Activated CD4-positive, alpha-beta memory T cell treated with anti-CD3 and anti-CD28 coated beads, Interleukin-2, amount 10 ng/mL, durations not matched to agents 7 days and 5 days (primary cell): ENCODE measurements at regions not wholly inside any gene's neighbourhood (a gene's known extent, or its start where the extent isn't known, plus 50 kb on each side); places are given as distances from the start of the nearest gene placed in this dataset.

ENCODE experiments used
- CTCF ChIA-PET: fragments of 350-600 bp; sonication (Branson Sonifier 250); formaldehyde crosslinking; loops from one replicate; lab custom pipeline; 2021; ENCODE audit warnings: antibody characterized with exemption, inconsistent platforms; lab: Charles Lee
- POLR2A ChIA-PET: fragments of 350-600 bp; sonication (Branson Sonifier 250); formaldehyde crosslinking; loops from one replicate; lab custom pipeline; 2021; ENCODE audit warnings: antibody characterized with exemption; lab: Charles Lee
- DNase-seq: peaks from one replicate; pipeline ENCODE4 v3.0.0-alpha.2; 2020
- H3K27ac Mint-ChIP-seq: one replicate; pipeline ENCODE4 v1.8.0; 2021; ENCODE audit warnings: mild to moderate bottlenecking, mixed read lengths
- H3K27me3 Mint-ChIP-seq: one replicate; pipeline ENCODE4 v1.8.0; 2021; ENCODE audit warnings: mixed read lengths
- H3K36me3 Mint-ChIP-seq: one replicate; pipeline ENCODE4 v1.8.0; 2021; ENCODE audit warnings: low read depth, mixed read lengths
- H3K4me1 Mint-ChIP-seq: one replicate; pipeline ENCODE4 v1.8.0; 2021; ENCODE audit warnings: mixed read lengths
- H3K4me3 Mint-ChIP-seq: one replicate; pipeline ENCODE4 v1.8.0; 2021; ENCODE audit warnings: mild to moderate bottlenecking, mixed read lengths
- H3K9me3 Mint-ChIP-seq: one replicate; pipeline ENCODE4 v1.8.0; 2021; ENCODE audit warnings: mixed read lengths

GRCh38 chr4:129344058-129344457, 248.1 kb downstream of the C4orf33 start:
- Mint-ChIP-seq H3K9me3 (no peaks in the 10 kb centered on the region), H3K27me3 (peaks cover 3% of the 10 kb centered on the region), H3K27ac (no peak overlapping the region), H3K36me3 (no peaks in the 10 kb centered on the region), H3K4me1 (no peaks in the 10 kb centered on the region), H3K4me3 (no peak overlapping the region)
- ChIA-PET CTCF (interaction anchor here (0.9 to 1.4 kb wide), 3 partner anchors 11 to 297 kb away, joined by 3 read pairs; no protein-coding TSS in a partner anchor), POLR2A (no interaction called here)
- no peak for DNase-seq

- POLR2A ChIA-PET, result no interaction called here
- Mint-ChIP-seq H3K9me3 (no peaks in the 10 kb centered on the region), H3K27me3 (peaks cover 6% of the 10 kb centered on the region), H3K36me3 (no peaks in the 10 kb centered on the region), H3K4me3 (no peak overlapping the region), H3K27ac (no peak overlapping the region), H3K4me1 (no peaks in the 10 kb centered on the region)
- no peak for DNase-seq
- CTCF ChIA-PET, result interaction anchor here (1.6 kb wide), 1 partner anchor 9 kb away, joined by 4 read pairs; no protein-coding TSS in a partner anchor
Measured at GRCh38 chr4:129345609-129346008, 249.7 kb downstream of the C4orf33 start.

DNA sequence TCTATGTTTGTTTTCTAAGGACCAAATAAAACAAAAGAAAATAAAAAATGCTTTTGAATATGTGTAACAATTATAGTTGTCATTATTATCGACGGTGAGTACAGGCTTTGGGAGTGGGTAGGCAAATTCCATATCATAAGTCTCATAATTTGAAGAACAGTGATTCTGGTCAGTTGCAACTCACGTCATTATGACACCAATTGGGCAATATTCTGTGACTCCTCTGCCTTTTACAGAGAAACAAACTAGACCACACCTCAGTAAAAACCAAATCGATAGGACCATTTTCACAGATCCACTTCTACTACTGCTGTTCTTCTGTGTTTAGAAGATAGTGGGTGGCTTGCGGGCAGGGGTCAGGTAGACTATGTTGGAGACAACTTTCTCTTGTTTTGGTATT, 250.1 kb downstream of the C4orf33 start:
- no peak for DNase-seq
- H3K9me3 Mint-ChIP-seq, result no peaks in the 10 kb centered on the region
- H3K36me3 Mint-ChIP-seq, result no peaks in the 10 kb centered on the region
- POLR2A ChIA-PET, result no interaction called here
- CTCF ChIA-PET, result interaction anchor here (1.6 kb wide), 1 partner anchor 9 kb away, joined by 4 read pairs; no protein-coding TSS in a partner anchor
- H3K27me3 Mint-ChIP-seq, result peaks cover 4% of the 10 kb centered on the region
- no peak overlapping the region for H3K4me3 Mint-ChIP-seq
- no peak overlapping the region for H3K27ac Mint-ChIP-seq
- H3K4me1 Mint-ChIP-seq, result no peaks in the 10 kb centered on the region

DNA sequence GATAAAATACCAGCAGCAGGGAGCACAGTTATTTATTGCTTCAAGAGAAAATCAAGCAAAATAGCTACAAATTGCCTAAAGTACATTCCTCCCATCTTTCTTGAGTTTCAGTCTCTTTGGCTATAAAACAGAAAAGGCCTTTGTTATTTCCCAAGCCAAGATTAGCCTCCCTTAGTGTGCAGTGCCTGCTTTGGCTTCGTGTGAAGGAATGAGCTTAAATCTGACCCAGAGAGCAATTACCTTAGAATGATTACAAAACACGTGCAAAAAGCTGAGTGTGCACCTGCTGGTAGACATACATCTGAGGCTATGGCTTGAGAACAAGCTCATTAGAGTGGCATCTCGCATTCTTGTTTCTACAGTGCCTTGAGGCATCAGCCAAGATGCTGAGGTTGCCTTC, 250.8 kb downstream of the C4orf33 start:
- ChIA-PET POLR2A (no interaction called here), CTCF (interaction anchor here (1.6 kb wide), 1 partner anchor 10 kb away, joined by 4 read pairs; no protein-coding TSS in a partner anchor)
- H3K27me3 Mint-ChIP-seq, result peaks cover 3% of the 10 kb centered on the region
- H3K9me3 Mint-ChIP-seq, result no peaks in the 10 kb centered on the region
- no peaks in the 10 kb centered on the region for H3K4me1 Mint-ChIP-seq
- no peaks in the 10 kb centered on the region for H3K36me3 Mint-ChIP-seq
- DNase-seq, result no peak
- no peak overlapping the region for H3K4me3 Mint-ChIP-seq
- no peak overlapping the region for H3K27ac Mint-ChIP-seq

DNA sequence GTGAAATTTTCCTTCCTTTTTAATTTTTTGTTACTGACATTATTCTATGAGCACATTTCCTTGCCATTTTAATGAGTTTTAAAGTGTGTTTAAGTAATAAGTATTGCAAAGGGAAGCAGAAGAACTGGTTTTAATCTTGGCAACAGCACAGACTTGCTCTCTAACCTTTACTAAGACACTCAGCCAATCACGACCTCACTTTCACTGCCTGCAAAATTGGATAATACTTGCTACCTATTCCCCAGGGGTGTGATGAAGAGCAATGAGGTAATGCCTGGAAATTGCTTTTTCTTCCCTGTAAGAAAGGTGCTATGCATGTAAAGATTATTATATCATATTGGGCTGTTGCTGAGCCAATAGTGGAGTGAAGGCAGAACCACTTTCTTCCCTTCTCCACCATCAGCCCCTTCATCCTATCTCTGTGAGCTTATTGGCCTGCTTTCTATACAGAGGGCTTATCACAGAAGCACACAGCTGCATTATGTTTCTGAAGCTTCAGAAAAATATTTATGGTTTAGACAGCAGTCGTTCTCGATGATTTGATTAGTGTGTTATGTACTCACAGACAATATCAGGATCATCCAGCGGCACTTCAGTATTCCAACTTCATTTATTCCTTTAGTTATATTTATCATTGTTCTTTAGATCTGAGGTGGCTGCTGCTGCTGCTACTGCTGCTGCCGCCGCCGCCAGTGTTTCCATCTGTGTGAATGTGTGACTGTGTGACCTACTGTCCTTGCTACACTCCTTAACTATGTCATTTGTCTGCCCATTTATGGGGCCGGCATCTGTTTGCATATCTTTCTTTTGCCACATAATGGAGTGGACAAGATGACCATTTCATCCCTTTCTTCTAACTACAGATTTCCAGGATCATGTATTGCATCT, 255.1 kb downstream of the C4orf33 start:
- no peaks in the 10 kb centered on the region for H3K4me1 Mint-ChIP-seq
- H3K27me3 Mint-ChIP-seq, result peaks cover 3% of the 10 kb centered on the region
- DNase-seq, result no peak
- ChIA-PET CTCF (no interaction called here), POLR2A (no interaction called here)
- H3K4me3 Mint-ChIP-seq, result no peak overlapping the region
- no peaks in the 10 kb centered on the region for H3K9me3 Mint-ChIP-seq
- no peaks in the 10 kb centered on the region for H3K36me3 Mint-ChIP-seq
- no peak overlapping the region for H3K27ac Mint-ChIP-seq

DNA sequence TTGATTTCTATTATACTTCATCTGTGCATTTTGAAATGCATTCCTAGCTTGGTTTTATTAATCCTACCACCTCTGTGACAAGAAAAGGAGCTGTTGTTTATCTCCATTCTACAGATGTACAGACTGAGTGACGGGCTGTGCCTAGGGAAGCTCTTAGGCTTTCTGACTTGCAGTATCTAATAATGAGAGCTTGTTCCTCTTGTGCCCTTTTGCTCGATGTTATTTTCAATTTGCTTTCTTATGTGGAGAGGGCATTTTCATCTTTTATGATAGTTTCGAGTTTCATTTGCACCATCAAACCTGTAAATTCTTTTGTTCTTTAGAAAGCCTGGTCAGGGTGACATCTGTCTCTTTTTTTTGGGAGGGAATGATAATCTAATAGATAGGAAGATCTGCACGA, 256.5 kb downstream of the C4orf33 start:
- H3K27me3 Mint-ChIP-seq, result peaks cover 5% of the 10 kb centered on the region
- no peaks in the 10 kb centered on the region for H3K9me3 Mint-ChIP-seq
- H3K4me3 Mint-ChIP-seq, result no peak overlapping the region
- no peak overlapping the region for H3K27ac Mint-ChIP-seq
- ChIA-PET POLR2A (no interaction called here), CTCF (interaction anchor here (1.2 kb wide), 1 partner anchor 10 kb away, joined by 3 read pairs; no protein-coding TSS in a partner anchor)
- no peaks in the 10 kb centered on the region for H3K36me3 Mint-ChIP-seq
- no peak for DNase-seq
- H3K4me1 Mint-ChIP-seq, result no peaks in the 10 kb centered on the region

- Mint-ChIP-seq H3K4me3 (no peak overlapping the region), H3K9me3 (no peaks in the 10 kb centered on the region), H3K27me3 (peaks cover 8% of the 10 kb centered on the region), H3K27ac (no peak overlapping the region), H3K36me3 (no peaks in the 10 kb centered on the region), H3K4me1 (no peaks in the 10 kb centered on the region)
- ChIA-PET CTCF (interaction anchor here (1.2 kb wide), 1 partner anchor 9 kb away, joined by 3 read pairs; no protein-coding TSS in a partner anchor), POLR2A (no interaction called here)
- no peak for DNase-seq
Measured at GRCh38 chr4:129353490-129353889, 257.5 kb downstream of the C4orf33 start.

GRCh38 chr4:129355031-129355430, 259.1 kb downstream of the C4orf33 start:
- Mint-ChIP-seq H3K4me3 (no peak overlapping the region), H3K36me3 (no peaks in the 10 kb centered on the region), H3K27me3 (peaks cover 11% of the 10 kb centered on the region), H3K4me1 (no peaks in the 10 kb centered on the region), H3K27ac (no peak overlapping the region), H3K9me3 (no peaks in the 10 kb centered on the region)
- DNase-seq, result no peak
- ChIA-PET CTCF (no interaction called here), POLR2A (no interaction called here)

GRCh38 chr4:129355516-129355915, 259.6 kb downstream of the C4orf33 start:
- H3K4me1 Mint-ChIP-seq, result no peaks in the 10 kb centered on the region
- H3K27ac Mint-ChIP-seq, result no peak overlapping the region
- H3K4me3 Mint-ChIP-seq, result no peak overlapping the region
- H3K36me3 Mint-ChIP-seq, result no peaks in the 10 kb centered on the region
- DNase-seq, result no peak
- H3K27me3 Mint-ChIP-seq, result peaks cover 9% of the 10 kb centered on the region
- H3K9me3 Mint-ChIP-seq, result no peaks in the 10 kb centered on the region
- CTCF ChIA-PET, result no interaction called here
- POLR2A ChIA-PET, result no interaction called here

- H3K27me3 Mint-ChIP-seq, result peaks cover 11% of the 10 kb centered on the region
- H3K4me3 Mint-ChIP-seq, result no peak overlapping the region
- H3K4me1 Mint-ChIP-seq, result no peaks in the 10 kb centered on the region
- CTCF ChIA-PET, result no interaction called here
- no peaks in the 10 kb centered on the region for H3K36me3 Mint-ChIP-seq
- no peak overlapping the region for H3K27ac Mint-ChIP-seq
- no peak for DNase-seq
- POLR2A ChIA-PET, result no interaction called here
- no peaks in the 10 kb centered on the region for H3K9me3 Mint-ChIP-seq
Measured at GRCh38 chr4:129358571-129358970, 262.6 kb downstream of the C4orf33 start.

DNA sequence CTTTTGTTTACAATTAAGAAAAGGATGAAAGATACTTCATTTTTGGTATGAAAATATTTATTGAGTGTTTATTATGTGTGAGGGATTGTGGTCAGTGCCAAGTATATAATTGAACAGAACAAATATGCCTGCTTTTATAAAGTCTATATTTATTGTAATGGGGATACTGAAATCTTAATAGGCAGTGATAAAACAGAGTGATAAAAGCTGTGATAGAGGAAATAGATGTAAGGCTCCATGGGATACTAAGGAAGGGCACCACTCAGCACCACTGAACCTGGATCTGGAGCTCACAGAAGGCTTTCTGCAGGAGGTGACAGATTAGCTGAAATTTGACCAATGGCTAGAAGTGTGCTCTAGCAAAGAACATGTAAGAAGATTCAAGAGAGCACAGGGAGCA, 263.5 kb downstream of the C4orf33 start:
- CTCF ChIA-PET, result no interaction called here
- H3K4me3 Mint-ChIP-seq, result no peak overlapping the region
- H3K27ac Mint-ChIP-seq, result no peak overlapping the region
- POLR2A ChIA-PET, result interaction anchor here (1.2 kb wide), 1 partner anchor 15 kb away, joined by 3 read pairs; no protein-coding TSS in a partner anchor
- no peaks in the 10 kb centered on the region for H3K36me3 Mint-ChIP-seq
- peaks cover 11% of the 10 kb centered on the region for H3K27me3 Mint-ChIP-seq
- no peaks in the 10 kb centered on the region for H3K4me1 Mint-ChIP-seq
- no peak for DNase-seq
- H3K9me3 Mint-ChIP-seq, result no peaks in the 10 kb centered on the region

GRCh38 chr4:129362691-129363274, 266.8 kb downstream of the C4orf33 start:
- peak; percentile 48 for DNase-seq
- ChIA-PET POLR2A (no interaction called here), CTCF (interaction anchor here (0.7 to 2.9 kb wide), 9 partner anchors 10 to 279 kb away, joined by 3 to 31 read pairs (median 3); no protein-coding TSS in a partner anchor)
- Mint-ChIP-seq H3K27ac (no peak overlapping the region), H3K27me3 (peaks cover 9% of the 10 kb centered on the region), H3K36me3 (no peaks in the 10 kb centered on the region), H3K4me1 (no peaks in the 10 kb centered on the region), H3K4me3 (no peak overlapping the region), H3K9me3 (no peaks in the 10 kb centered on the region)

DNA sequence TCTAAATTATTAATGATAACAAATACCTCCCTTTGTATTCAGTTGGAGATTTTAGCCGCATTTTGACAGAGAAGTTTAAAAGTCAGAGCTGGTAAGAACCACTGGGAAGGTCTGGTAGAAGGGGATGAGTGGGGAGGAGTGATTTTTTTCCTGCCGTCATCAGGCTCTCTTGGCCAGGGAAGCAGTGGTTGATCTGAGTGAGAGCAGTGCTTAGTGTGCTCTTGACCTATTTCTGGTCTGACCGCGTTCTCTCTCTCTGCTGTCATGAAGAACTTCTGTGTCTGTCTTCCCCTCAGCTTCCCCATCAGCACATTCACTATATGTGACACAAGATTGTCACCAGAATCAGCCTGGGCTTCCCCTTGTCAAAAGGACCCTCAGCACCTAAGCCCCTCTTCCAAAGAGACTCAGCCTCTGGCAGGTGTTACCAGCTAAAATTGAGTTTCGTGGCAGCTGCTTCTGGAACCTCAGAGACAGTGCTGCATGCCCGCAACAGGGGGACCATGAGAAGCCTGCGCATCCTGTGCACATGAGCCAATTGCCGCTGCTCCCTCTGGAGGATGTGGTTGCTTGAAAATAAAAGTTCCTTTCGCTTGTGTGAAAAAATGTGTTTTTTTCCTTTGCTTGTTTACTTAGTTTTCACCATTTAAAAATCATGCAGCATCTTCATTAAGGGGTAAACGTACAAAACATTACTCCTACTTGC, 268.9 kb downstream of the C4orf33 start:
- Mint-ChIP-seq H3K9me3 (no peaks in the 10 kb centered on the region), H3K4me3 (no peak overlapping the region), H3K4me1 (no peaks in the 10 kb centered on the region), H3K36me3 (no peaks in the 10 kb centered on the region), H3K27ac (no peak overlapping the region), H3K27me3 (peaks cover 4% of the 10 kb centered on the region)
- ChIA-PET POLR2A (no interaction called here), CTCF (no interaction called here)
- DNase-seq, result no peak
